ENCODE measurements at regions not wholly inside any gene's neighbourhood (a gene's known extent, or its start where the extent isn't known, plus 50 kb on each side); places are given as distances from the start of the nearest gene placed in this dataset.

GRCh38 chr7:155182406-155182970, 112.4 kb downstream of the HTR5A start:
- peaks cover 20% of the 10 kb centered on the region for H3K36me3 Mint-ChIP-seq (ENCODE audit: low read depth, unreplicated experiment)
- no peak overlapping the region for H3K27ac Mint-ChIP-seq (ENCODE audit: unreplicated experiment)
- DNase-seq (ENCODE audit: low spot score), result no peak
- TF ChIP-seq CTCF (IDR thresholded peaks at IDR 0.05; ENCODE audit: unreplicated experiment), result no peak
- H3K4me3 Mint-ChIP-seq (ENCODE audit: unreplicated experiment), result no peak overlapping the region
- peaks cover 5% of the 10 kb centered on the region for H3K9me3 Mint-ChIP-seq (ENCODE audit: unreplicated experiment)
- peaks cover 4% of the 10 kb centered on the region for H3K27me3 Mint-ChIP-seq (ENCODE audit: unreplicated experiment)
- no peaks in the 10 kb centered on the region for H3K4me1 Mint-ChIP-seq (ENCODE audit: unreplicated experiment)

- no peaks in the 10 kb centered on the region for H3K4me1 Mint-ChIP-seq (ENCODE audit: unreplicated experiment)
- peaks cover 4% of the 10 kb centered on the region for H3K27me3 Mint-ChIP-seq (ENCODE audit: unreplicated experiment)
- no peak overlapping the region for H3K4me3 Mint-ChIP-seq (ENCODE audit: unreplicated experiment)
- H3K27ac Mint-ChIP-seq (ENCODE audit: unreplicated experiment), result no peak overlapping the region
- peaks cover 5% of the 10 kb centered on the region for H3K9me3 Mint-ChIP-seq (ENCODE audit: unreplicated experiment)
- TF ChIP-seq CTCF (IDR thresholded peaks at IDR 0.05; ENCODE audit: unreplicated experiment), result no peak
- H3K36me3 Mint-ChIP-seq (ENCODE audit: low read depth, unreplicated experiment), result peaks cover 20% of the 10 kb centered on the region
- DNase-seq (ENCODE audit: low spot score), result no peak
These were observed 113.5 kb downstream of the HTR5A start for GRCh38 chr7:155183655-155184054.

GRCh38 chr7:155184923-155185322, 112.8 kb upstream of the INSIG1 start:
- Mint-ChIP-seq H3K36me3 (ENCODE audit: low read depth, unreplicated experiment) (peaks cover 20% of the 10 kb centered on the region), H3K27ac (ENCODE audit: unreplicated experiment) (no peak overlapping the region), H3K9me3 (ENCODE audit: unreplicated experiment) (peaks cover 5% of the 10 kb centered on the region), H3K4me3 (ENCODE audit: unreplicated experiment) (no peak overlapping the region), H3K27me3 (ENCODE audit: unreplicated experiment) (peaks cover 4% of the 10 kb centered on the region), H3K4me1 (ENCODE audit: unreplicated experiment) (no peaks in the 10 kb centered on the region)
- no peak for TF ChIP-seq CTCF (IDR thresholded peaks at IDR 0.05; ENCODE audit: unreplicated experiment)
- DNase-seq (ENCODE audit: low spot score), result no peak

- Mint-ChIP-seq H3K27me3 (ENCODE audit: unreplicated experiment) (peaks cover 6% of the 10 kb centered on the region), H3K9me3 (ENCODE audit: unreplicated experiment) (peaks cover 4% of the 10 kb centered on the region), H3K4me1 (ENCODE audit: unreplicated experiment) (no peaks in the 10 kb centered on the region), H3K27ac (ENCODE audit: unreplicated experiment) (no peak overlapping the region), H3K36me3 (ENCODE audit: low read depth, unreplicated experiment) (peaks cover 22% of the 10 kb centered on the region), H3K4me3 (ENCODE audit: unreplicated experiment) (no peak overlapping the region)
- no peak for DNase-seq (ENCODE audit: low spot score)
- TF ChIP-seq CTCF (IDR thresholded peaks at IDR 0.05; ENCODE audit: unreplicated experiment), result no peak
These were observed 110.5 kb upstream of the INSIG1 start for GRCh38 chr7:155187061-155187785.

GRCh38 chr7:155188357-155188756, 109.3 kb upstream of the INSIG1 start:
- peaks cover 6% of the 10 kb centered on the region for H3K27me3 Mint-ChIP-seq (ENCODE audit: unreplicated experiment)
- H3K27ac Mint-ChIP-seq (ENCODE audit: unreplicated experiment), result no peak overlapping the region
- TF ChIP-seq CTCF (IDR thresholded peaks at IDR 0.05; ENCODE audit: unreplicated experiment), result no peak
- H3K36me3 Mint-ChIP-seq (ENCODE audit: low read depth, unreplicated experiment), result peaks cover 21% of the 10 kb centered on the region
- H3K9me3 Mint-ChIP-seq (ENCODE audit: unreplicated experiment), result no peaks in the 10 kb centered on the region
- H3K4me1 Mint-ChIP-seq (ENCODE audit: unreplicated experiment), result no peaks in the 10 kb centered on the region
- H3K4me3 Mint-ChIP-seq (ENCODE audit: unreplicated experiment), result no peak overlapping the region
- DNase-seq (ENCODE audit: low spot score), result no peak

All from endothelial cell (in vitro differentiated cells).